Amniotic epithelial cell (primary cell): ENCODE measurements at regions not wholly inside any gene's neighbourhood (a gene's known extent, or its start where the extent isn't known, plus 50 kb on each side); places are given as distances from the start of the nearest gene placed in this dataset.

ENCODE experiments used
- DNase-seq: peaks from one replicate; pipeline ENCODE4 v3.0.0-alpha.2; 2010; ENCODE audit warnings: low read depth

DNA sequence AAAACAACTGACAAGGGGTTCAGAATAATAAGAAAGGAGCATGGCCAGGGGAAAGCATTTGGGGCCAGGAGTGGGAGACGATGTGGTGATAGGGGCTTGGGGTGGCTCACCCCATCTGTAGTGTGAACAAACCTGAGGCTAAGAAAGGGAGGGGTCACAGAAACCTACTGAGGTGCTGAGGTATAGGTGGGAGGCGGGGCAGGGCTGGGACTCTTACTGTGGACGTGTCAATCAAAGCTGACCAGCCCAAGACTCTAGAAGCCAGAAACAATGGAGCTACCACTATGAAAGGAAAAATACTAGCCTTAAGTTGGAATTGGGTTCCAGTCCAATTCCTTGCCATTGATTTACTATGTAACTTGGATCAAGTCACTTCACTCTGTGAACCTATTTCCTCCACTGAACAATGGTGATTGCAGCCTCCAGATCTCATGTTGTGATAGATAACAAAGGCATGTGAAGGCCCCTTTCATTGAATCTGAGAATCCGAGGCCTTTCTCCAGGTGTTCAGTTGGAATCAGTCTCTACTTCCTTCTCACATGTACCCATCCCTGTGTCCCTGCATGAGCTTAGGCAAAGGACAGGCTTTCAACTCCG lies 260.9 kb upstream of the HES1 start:
- no peak for DNase-seq

DNA sequence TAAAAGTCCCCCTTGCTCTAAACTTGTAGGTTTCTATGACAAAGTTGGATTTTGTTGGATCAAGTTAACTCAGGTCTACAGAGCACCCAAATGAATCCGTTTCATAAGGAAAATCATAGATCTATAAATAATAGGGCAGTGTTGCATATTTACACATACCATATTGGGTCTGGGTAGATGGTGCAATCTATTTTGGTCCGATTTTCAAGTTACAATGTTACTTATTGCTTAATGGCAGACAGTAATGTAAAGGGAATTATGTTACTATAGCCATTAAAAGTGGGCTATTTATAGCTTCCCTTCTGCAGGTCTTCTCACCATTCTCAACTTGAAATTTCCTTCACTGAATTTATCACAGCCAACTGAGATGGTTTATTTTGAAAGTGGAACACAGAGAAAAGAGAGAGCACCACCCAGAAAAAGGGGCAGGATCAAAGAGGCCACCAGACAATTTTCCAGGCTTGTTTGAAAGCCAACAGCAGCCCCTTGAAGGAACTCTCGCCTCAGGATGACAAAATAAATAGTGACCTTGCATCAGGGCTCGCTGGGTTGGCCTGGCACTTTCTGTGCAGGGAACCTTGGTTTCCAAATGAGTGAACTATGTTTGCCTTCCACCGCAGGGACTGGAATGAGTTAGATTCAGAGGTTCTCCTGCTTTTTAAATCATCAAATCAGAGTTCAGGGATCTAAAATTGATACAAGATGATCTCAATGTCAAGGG lies 260.2 kb upstream of the HES1 start:
- no peak for DNase-seq

- no peak for DNase-seq
Measured at GRCh38 chr3:193879099-193879863, 256.7 kb upstream of the HES1 start.

DNA sequence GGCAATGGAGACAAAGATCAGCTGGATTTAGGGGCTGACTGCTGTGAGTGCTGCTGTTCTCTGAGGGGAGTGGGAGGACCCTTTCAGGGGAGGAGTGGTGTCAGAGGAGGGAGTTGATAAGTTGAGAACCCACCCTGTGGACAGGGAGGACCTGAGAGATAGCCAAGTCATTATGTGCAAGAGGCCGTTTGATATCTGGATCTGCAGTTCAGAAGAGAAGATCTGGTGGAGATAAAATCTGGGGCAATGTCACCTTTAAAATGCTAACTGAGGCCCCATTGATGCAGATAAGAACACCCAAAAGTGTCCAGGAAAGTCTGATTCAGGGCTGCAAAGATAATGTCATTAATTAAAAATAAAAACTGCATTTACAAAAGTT lies 256.1 kb upstream of the HES1 start:
- no peak for DNase-seq

DNA sequence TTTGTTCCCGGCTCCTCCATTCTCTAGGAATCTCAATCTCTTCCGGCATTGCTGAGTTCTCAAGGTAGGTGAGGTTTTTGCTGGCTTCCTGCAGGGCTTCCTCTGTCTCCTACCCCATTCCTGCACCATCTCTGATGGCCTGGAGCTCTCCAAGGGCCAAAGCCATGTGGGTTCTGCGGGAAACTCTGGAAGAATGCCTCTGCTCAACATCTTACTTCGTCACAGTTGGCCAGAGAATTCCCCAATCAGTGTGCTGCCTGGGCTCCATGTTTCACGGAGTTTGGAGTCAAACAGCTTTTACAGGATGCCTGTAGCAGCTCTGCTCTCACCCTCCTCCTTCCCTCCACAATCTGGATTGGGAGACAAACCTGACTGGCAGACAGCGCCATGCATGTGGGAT lies 253.9 kb upstream of the HES1 start:
- no peak for DNase-seq

DNA sequence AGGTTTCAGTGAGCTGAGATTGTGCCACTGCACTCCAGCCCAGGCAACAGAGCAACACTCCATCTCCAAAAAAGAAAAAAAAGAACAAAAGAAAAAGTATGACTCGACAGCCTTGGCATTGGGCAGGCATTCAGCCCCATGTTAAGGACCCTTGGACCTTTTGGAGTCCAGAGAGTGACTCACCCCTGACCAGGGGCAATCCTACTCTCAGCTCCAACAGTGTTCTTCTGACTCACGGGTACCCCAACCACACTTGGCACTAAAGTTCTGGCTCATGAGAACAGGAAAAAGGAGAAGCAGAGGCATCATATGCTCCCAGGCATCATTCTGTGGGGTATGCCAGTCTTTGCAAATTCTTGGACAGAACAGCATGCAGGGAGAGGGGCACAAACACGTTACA lies 252.4 kb upstream of the HES1 start:
- peak; percentile 53 for DNase-seq

GRCh38 chr3:193884027-193884426 lies 251.9 kb upstream of the HES1 start:
- DNase-seq = no peak

GRCh38 chr3:193884652-193885051 lies 251.3 kb upstream of the HES1 start:
- DNase-seq = no peak

DNA sequence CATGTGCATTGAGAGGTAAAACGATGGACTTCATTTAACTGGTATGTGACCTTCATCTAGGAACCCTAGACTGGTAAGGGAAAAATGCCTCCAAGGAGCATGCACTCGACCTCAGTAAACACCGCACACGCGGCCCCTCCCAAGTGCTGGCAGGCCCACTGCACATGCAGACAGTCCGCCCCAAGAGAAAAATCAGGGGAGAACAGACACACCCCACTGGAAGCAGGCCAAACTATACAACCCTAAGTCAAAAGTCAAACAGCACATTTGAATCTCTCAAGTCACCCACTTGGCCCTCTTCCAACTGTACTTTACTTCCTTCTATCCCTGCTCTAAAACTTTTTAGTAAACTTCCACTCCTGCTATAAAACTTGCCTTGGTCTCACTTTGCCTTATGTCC lies 250.1 kb upstream of the HES1 start:
- DNase-seq = no peak

- DNase-seq = no peak
Measured at GRCh38 chr3:193890016-193890897, 245.7 kb upstream of the HES1 start.

DNA sequence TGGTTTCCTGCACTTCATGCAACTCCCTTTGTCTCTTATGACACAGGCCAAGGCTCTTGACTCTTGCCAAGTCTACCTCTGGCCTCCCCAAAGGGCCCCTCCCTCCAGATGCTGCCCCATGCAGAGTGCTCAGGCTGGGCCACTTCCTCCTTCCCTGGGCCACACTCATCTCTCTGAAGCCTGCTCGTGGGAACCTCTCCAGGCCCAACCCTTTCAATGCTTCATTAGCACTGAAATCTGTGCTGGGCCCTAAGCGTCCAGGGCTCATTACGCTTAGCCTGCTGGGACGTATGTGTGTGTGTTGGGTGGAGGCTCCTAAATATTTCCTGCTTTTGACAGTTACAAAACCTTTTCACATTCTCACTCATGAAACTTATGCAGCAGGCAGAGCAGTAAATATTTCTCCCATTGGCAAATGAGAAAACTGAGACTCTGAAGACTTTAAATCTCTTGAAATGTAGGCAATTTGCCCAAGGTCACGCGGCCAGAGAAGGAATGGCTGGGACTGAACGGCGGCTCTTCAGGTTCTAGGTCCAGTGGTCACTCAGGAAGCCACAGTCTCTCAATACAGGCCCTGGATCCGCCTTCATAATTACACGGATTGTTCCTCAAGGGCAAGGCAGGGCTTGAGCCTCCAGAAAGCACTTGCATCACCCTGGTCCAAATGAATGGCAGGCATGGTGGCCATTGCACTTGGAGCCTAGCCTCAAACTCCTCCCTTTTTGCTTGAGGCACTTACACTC lies 241.7 kb upstream of the HES1 start:
- no peak for DNase-seq

DNA sequence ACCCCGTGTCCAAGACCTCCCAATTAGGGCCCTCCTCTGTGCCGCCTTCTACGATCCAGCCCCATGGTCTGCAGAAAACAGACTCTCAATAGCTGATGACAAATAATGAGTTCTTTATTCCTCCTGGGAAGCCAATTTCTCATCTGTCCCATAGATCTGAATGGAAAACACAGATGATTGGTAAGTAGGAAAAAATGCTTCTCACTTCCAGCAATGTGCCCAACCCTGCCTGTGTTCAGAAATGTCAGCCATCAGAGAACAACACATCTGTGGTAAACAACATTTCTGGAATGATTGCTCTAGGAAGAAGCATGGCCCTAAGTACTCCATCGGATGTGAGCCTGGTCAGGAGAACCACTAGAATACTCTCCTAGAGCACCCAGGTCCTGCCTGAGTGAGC lies 240.5 kb upstream of the HES1 start:
- no peak for DNase-seq

GRCh38 chr3:193896419-193896818 lies 239.5 kb upstream of the HES1 start:
- DNase-seq = no peak

DNA sequence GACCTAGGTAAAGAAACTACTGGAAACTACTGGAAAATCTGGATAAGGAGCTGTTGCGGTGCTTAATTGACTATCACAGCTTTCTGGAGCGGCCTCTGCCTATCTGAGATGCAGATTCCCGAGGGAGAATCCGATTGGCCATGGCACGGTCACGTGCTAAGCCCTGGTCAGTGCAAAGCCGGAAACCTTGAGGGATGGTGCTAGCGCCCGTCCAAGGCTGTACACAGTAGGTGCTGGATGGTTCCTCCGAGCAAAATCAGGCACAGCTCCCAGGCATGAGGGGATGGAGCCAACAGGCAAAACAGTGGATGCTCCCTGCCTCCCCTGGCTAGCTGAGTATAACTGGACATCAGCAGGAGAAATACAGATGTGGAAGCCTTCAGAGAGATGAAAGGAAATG lies 238.7 kb upstream of the HES1 start:
- no peak for DNase-seq

DNA sequence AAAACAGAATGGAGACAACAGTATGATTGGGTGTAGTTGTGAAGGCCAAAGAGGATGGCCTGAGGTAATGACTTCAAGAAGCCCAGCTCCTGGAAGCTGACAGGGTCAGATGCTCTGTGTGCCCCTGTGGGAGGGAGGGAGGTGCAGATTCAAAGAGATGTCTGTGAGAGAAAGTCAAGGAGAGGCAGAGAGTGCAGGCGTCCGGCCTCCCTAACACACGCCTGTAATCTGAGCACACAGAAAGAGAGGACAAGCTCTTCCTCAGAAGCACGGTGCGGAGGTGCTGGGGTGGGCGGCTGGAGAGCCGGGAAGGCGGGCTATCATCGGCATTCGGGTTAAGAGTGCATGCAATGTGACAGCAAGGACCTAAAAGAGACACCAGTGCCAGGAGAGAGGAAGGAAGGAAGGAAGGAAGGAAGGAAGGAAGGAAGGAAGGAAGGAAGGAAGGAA lies 238.2 kb upstream of the HES1 start:
- no peak for DNase-seq

DNA sequence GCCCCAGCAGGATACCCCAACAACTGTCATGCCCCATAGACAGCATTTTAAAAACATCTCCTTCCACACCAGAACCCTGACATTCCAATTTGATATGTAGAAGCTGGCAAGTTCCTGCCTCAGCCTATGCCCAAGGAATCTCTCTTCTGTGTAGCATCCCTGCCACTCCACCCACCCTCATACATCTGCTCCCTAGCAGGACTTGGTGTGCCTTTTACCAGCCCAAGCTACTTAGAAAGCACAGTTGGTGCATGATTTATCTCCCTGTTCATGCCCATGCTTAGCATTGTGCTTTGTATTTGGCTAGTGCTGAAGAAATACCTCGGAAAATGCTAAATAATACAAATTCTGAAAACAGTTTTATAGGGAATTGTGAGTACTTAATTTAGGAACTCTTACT lies 236.9 kb upstream of the HES1 start:
- DNase-seq = no peak

GRCh38 chr3:193901007-193901406 lies 234.9 kb upstream of the HES1 start:
- no peak for DNase-seq

DNA sequence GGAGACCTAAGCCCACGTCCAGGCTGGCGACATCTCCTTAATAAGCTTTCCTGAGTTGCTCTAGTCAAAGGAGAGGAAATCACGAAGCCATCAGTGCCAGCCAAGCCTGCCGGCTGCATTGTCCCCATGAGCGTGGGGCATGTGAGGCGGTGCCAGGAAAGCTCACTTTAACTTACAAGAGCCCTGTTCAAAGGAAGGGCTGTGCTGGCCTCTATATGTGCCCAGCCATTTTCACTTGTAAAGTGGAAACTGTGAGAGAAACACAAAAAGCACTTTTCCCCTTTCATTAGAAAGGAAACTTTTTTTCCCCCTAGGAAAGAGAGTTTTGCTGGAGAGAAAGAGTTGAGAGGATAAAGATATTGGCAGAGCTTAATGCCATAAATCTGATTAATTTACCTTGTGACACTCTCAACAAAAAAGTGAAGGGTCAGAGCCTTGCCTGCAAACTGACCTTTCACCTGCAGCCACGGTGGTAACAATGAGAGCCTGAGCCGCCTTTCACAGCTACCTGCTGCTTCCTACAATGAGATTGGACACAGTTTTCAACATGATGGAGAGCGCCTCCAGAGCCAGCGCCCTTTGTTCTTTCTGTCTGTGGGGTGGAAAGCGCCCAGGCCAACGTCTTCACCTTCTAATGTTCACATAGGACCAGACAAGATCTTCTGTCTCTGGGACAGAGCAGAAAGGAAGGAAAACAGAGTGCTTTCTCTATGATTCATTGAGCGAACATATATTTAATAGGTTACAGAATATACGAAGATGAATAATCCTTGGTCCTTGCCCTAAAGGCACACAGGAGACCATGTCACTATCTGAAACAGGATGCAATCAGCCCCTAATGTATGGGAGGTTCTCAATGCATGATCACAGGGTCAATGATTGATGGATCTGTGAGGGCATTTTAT lies 233.1 kb upstream of the HES1 start:
- no peak for DNase-seq

DNA sequence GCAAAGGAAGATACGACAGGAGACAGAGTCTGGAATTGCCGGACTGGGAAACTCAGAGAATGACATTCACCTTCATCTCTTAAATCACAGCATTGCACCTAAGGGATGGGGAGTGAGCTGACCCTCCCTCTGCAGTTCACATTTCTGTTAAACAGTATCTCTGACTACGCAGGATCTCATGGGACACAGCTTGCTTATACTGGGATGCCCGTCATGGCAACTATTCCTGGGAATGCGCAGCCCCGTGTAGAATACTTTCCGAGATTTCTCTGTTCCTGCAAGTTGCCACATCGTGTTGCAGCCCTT lies 232.5 kb upstream of the HES1 start:
- DNase-seq = no peak

DNA sequence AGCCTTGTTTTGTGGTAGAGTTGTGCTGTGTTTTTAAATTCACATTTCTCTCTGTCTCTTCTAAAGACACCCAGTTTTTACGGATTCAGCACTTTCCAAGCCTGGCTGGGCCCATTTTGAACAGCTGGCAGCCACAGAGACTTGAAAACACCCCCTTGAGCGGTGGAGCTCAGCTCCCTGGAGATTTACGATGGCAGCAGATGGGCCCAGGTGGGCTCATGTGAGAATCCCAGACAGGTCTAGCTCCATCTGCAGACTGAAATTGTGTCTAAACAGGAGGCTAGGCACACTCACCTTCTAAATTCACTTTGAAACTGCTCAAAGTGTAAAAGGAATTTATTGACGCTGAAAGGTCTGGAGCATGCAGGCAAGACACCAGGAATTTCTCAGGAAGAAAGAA lies 232.0 kb upstream of the HES1 start:
- no peak for DNase-seq
